DND-41 (cell line): ENCODE measurements at regions not wholly inside any gene's neighbourhood (a gene's known extent, or its start where the extent isn't known, plus 50 kb on each side); places are given as distances from the start of the nearest gene placed in this dataset.
"Not testable (repeated sequence)": the region's sequence is repeated elsewhere in the genome, so short reads cannot be mapped to it uniquely, and the experiment has no call there.

Source experiments
- EZH2 ChIP-seq: IDR thresholded peaks from 3 replicates; pipeline ENCODE4 v1.6.1; 2012; ENCODE audit warnings: borderline replicate concordance, low read depth, mild to moderate bottlenecking, moderate library complexity, low read length, inconsistent platforms; ENCODE audit not compliant: severe bottlenecking
- TF ChIP-seq, protein P1 (sequence below): IDR thresholded peaks from 2 replicates; pipeline ENCODE4 v1.5.1; 2012; ENCODE audit warnings: borderline replicate concordance, low read length, moderate library complexity, mild to moderate bottlenecking; ENCODE audit not compliant: poor library complexity, severe bottlenecking; ENCODE audit errors: extremely low read depth

DNA sequence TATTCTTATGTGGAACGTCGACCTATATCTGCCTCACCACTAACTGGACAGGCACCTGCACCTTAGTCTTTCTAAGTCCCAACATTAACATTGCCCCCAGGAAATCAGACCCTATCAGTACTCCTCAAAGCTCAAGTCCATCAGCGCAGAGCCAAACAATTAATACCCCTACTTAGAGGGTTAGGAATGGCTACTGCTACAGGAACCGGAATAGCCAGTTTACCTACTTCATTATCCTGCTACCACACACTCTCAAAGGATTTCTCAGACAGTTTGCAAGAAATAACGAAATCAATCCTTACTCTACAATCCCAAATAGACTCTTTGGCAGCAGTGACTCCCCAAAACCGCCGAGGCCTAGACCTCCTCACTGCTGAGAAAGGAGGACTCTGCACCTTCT is 123.1 kb upstream of the CRY1 start:
- TF ChIP-seq, protein P1, sequence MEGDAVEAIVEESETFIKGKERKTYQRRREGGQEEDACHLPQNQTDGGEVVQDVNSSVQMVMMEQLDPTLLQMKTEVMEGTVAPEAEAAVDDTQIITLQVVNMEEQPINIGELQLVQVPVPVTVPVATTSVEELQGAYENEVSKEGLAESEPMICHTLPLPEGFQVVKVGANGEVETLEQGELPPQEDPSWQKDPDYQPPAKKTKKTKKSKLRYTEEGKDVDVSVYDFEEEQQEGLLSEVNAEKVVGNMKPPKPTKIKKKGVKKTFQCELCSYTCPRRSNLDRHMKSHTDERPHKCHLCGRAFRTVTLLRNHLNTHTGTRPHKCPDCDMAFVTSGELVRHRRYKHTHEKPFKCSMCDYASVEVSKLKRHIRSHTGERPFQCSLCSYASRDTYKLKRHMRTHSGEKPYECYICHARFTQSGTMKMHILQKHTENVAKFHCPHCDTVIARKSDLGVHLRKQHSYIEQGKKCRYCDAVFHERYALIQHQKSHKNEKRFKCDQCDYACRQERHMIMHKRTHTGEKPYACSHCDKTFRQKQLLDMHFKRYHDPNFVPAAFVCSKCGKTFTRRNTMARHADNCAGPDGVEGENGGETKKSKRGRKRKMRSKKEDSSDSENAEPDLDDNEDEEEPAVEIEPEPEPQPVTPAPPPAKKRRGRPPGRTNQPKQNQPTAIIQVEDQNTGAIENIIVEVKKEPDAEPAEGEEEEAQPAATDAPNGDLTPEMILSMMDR = not testable (repeated sequence)
- TF ChIP-seq EZH2 = not testable (repeated sequence)
